NCI-H524 (cell line): ENCODE measurements at regions not wholly inside any gene's neighbourhood (a gene's known extent, or its start where the extent isn't known, plus 50 kb on each side); places are given as distances from the start of the nearest gene placed in this dataset.
"Not testable (repeated sequence)": the region's sequence is repeated elsewhere in the genome, so short reads cannot be mapped to it uniquely, and the experiment has no call there.

Source experiments
- DNase-seq, 2 experiments: peaks; one replicate each; lab custom pipeline; 2025; lab: John Stamatoyannopoulos, UW

- peak; percentile 41 to 51 for DNase-seq
Observed at GRCh38 chr5:156051972-156052371, 275.0 kb upstream of the SGCD start.

- DNase-seq, result peak; percentile 66 to 79
Observed at GRCh38 chr5:156052656-156053055, 274.3 kb upstream of the SGCD start.

GRCh38 chr5:156053056-156053455 is 273.9 kb upstream of the SGCD start:
- no peak for DNase-seq

GRCh38 chr5:156076912-156077311 is 250.1 kb upstream of the SGCD start:
- DNase-seq, result no peak

GRCh38 chr5:156087577-156088110 is 239.3 kb upstream of the SGCD start:
- DNase-seq, result no peak

GRCh38 chr5:156089955-156090940 is 236.7 kb upstream of the SGCD start:
- DNase-seq, result not testable (repeated sequence)

- no peak for DNase-seq
Observed at GRCh38 chr5:156093024-156093423, 233.9 kb upstream of the SGCD start.

GRCh38 chr5:156094001-156094400 is 233.0 kb upstream of the SGCD start:
- DNase-seq, result no peak

- DNase-seq, result no peak
Observed at GRCh38 chr5:156095709-156096241, 231.2 kb upstream of the SGCD start.

GRCh38 chr5:156096259-156096658 is 230.7 kb upstream of the SGCD start:
- no peak for DNase-seq

GRCh38 chr5:156103155-156103885 is 223.6 kb upstream of the SGCD start:
- DNase-seq, result no peak

- DNase-seq, result no peak
Observed at GRCh38 chr5:156109317-156110023, 217.5 kb upstream of the SGCD start.

- no peak for DNase-seq
Observed at GRCh38 chr5:156119692-156120091, 207.3 kb upstream of the SGCD start.

- no peak for DNase-seq
Observed at GRCh38 chr5:156120777-156121176, 206.2 kb upstream of the SGCD start.

GRCh38 chr5:156121234-156121633 is 205.7 kb upstream of the SGCD start:
- no peak for DNase-seq

- no peak for DNase-seq
Observed at GRCh38 chr5:156121882-156122281, 205.1 kb upstream of the SGCD start.

- DNase-seq, result no peak
Observed at GRCh38 chr5:156124708-156125107, 202.3 kb upstream of the SGCD start.

GRCh38 chr5:156125118-156125517 is 201.8 kb upstream of the SGCD start:
- no peak for DNase-seq

- DNase-seq, result no peak
Observed at GRCh38 chr5:156126716-156127115, 200.2 kb upstream of the SGCD start.

GRCh38 chr5:156128026-156128425 is 198.9 kb upstream of the SGCD start:
- DNase-seq, result no peak

GRCh38 chr5:156134216-156134615 is 192.7 kb upstream of the SGCD start:
- no peak for DNase-seq

- no peak for DNase-seq
Observed at GRCh38 chr5:156135531-156135930, 191.4 kb upstream of the SGCD start.
